CD4-positive, CD25-positive, alpha-beta regulatory T cell (primary cell): ENCODE measurements at regions not wholly inside any gene's neighbourhood (a gene's known extent, or its start where the extent isn't known, plus 50 kb on each side); places are given as distances from the start of the nearest gene placed in this dataset.
"Not testable (repeated sequence)": the region's sequence is repeated elsewhere in the genome, so short reads cannot be mapped to it uniquely, and the experiment has no call there.

Experiments used
- ATAC-seq, 2 donors: fragments of 150-1000 bp; cut with Tn5 transposase; one replicate each; pipeline ENCODE4 v1.10.0; 2021; ENCODE audit warnings: low read depth in 2 of 2, moderate number of reproducible peaks in 2 of 2, moderate library complexity in 1 of 2
- DNase-seq, 3 donors: peaks; one replicate each; pipeline versions ENCODE4 v3.0.0 to v3.0.0-alpha.2; 2012 to 2022; ENCODE audit warnings: mixed read lengths in 1 of 3
- H3K27ac ChIP-seq: one replicate; pipeline ENCODE4 v1.7.0; 2013; ENCODE audit warnings: mild to moderate bottlenecking, low read length; ENCODE audit not compliant: insufficient read depth, poor library complexity, severe bottlenecking
- H3K27me3 ChIP-seq: one replicate; pipeline ENCODE4 v1.7.0; 2013; ENCODE audit warnings: low read length; ENCODE audit not compliant: control insufficient read depth, insufficient read depth
- H3K36me3 ChIP-seq: one replicate; pipeline ENCODE4 v1.7.0; 2013; ENCODE audit warnings: mild to moderate bottlenecking, low read length, moderate library complexity; ENCODE audit not compliant: control insufficient read depth, insufficient read depth
- H3K4me1 ChIP-seq: 2 replicates; pipeline ENCODE4 v1.7.0; 2013; ENCODE audit warnings: mild to moderate bottlenecking, low read length; ENCODE audit not compliant: insufficient read depth, control insufficient read depth, poor library complexity, severe bottlenecking
- H3K4me3 ChIP-seq: one replicate; pipeline ENCODE4 v1.7.0; 2013; ENCODE audit warnings: low read depth, mild to moderate bottlenecking, low read length, moderate library complexity
- H3K9me3 ChIP-seq, 2 experiments: 1 replicate in 1 of 2; 2 replicates in 1 of 2; pipeline ENCODE4 v1.7.0; 2013; ENCODE audit warnings: low read length in 2 of 2, mild to moderate bottlenecking in 1 of 2, moderate library complexity in 1 of 2; ENCODE audit not compliant: control insufficient read depth in 2 of 2
- H3K27ac Mint-ChIP-seq, 3 donors: one replicate each; pipeline ENCODE4 v1.8.0; 2020 to 2022; ENCODE audit warnings: mild to moderate bottlenecking in 3 of 3, mixed read lengths in 3 of 3, moderate library complexity in 2 of 3
- H3K27me3 Mint-ChIP-seq: one replicate; pipeline ENCODE4 v1.8.0; 2022; ENCODE audit warnings: mild to moderate bottlenecking, mixed read lengths
- H3K36me3 Mint-ChIP-seq: one replicate; pipeline ENCODE4 v1.8.0; 2020; ENCODE audit warnings: mixed read lengths
- H3K4me1 Mint-ChIP-seq, 4 donors: one replicate each; pipeline ENCODE4 v1.8.0; 2020 to 2022; ENCODE audit warnings: mixed read lengths in 4 of 4, mild to moderate bottlenecking in 1 of 4
- H3K4me3 Mint-ChIP-seq, 4 donors: one replicate each; pipeline ENCODE4 v1.8.0; 2020 to 2022; ENCODE audit warnings: mild to moderate bottlenecking in 4 of 4, mixed read lengths in 4 of 4, moderate library complexity in 3 of 4
- H3K9me3 Mint-ChIP-seq, 7 donors: one replicate each; pipeline ENCODE4 v1.8.0; 2020 to 2022; ENCODE audit warnings: mixed read lengths in 7 of 7, mild to moderate bottlenecking in 3 of 7, moderate library complexity in 2 of 7

DNA sequence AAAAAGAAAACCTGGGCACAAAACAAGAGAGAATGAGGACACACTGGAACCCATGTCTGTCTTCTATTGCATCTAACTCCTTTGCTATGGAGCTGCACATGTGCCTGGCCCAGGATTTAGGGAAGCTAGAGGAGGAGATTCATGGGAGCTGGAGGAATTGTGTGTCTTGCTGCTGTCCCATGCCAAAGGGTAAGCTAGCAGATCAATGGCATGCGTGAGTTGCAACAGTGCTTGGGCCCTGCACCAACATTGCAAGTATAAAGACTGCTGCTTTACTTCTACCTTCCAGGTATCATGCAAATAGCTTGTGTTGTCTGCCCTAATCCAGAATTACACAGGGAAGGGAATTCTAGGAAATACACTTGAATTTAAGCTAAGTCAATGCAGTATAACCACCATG, 196.4 kb upstream of the IGF1 start:
- Mint-ChIP-seq H3K27me3 (no peaks in the 10 kb centered on the region), H3K36me3 (no peaks in the 10 kb centered on the region), H3K9me3 (peaks cover 2 to 16% (median 6%) of the 10 kb centered on the region in 7 donors), H3K27ac (no peak overlapping the region), H3K4me1 (no peaks in the 10 kb centered on the region), H3K4me3 (no peak overlapping the region)
- no peak overlapping the region for H3K4me3 ChIP-seq
- DNase-seq (no peak), ATAC-seq (no peak)
- H3K4me1 ChIP-seq: no peaks in the 10 kb centered on the region
- no peaks in the 10 kb centered on the region for H3K27me3 ChIP-seq
- peaks cover 2 to 6% of the 10 kb centered on the region in 2 experiments for H3K9me3 ChIP-seq
- no peaks in the 10 kb centered on the region for H3K36me3 ChIP-seq
- H3K27ac ChIP-seq: no peak overlapping the region

DNA sequence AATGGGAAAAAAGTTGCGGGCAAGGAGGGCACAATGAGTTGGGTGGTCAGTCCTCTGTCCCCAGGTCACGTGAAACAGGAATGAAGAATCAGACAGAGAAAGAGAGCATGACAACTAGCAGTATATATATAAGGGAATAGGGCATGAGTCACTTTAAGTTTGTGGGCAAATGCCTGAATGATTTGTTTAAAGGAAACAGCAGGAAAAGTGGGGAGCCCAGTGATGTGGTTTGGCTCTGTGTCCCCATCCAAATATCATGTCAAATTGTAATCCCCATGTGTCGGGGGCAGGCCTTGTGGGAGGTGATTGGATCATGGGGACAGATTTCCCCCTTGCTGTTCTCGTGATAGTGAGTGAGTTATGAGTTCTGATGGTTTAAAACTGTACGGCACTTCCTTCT, 195.3 kb upstream of the IGF1 start:
- no peak for ATAC-seq
- H3K9me3 Mint-ChIP-seq: peaks cover 2 to 18% (median 10%) of the 10 kb centered on the region in 7 donors

DNA sequence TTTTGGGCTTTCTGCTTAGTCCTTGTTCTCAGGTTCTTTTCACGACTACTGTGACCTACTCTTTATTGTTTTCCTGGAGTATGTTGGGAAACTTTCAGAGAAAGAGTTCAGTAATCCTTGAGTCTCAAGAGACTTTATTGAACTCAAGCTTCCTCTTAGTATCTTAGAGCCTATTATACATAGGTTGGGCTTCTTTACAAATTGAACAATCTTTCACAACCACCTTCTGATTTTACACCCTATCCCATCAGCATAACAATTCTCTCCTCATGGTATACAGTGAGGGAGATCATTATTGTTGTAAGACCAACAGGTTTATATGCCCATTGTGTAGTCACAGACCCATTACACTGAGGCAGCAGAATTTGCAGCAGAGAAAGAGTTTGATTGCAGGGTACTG, 193.2 kb upstream of the IGF1 start:
- no peak overlapping the region for H3K4me3 Mint-ChIP-seq
- H3K27me3 Mint-ChIP-seq: no peaks in the 10 kb centered on the region
- DNase-seq (no peak), ATAC-seq (no peak)
- H3K9me3 Mint-ChIP-seq: peaks cover 2 to 19% (median 11%) of the 10 kb centered on the region in 7 donors
- H3K4me1 ChIP-seq: no peaks in the 10 kb centered on the region
- no peak overlapping the region for H3K27ac Mint-ChIP-seq
- H3K4me1 Mint-ChIP-seq: no peaks in the 10 kb centered on the region
- no peak overlapping the region for H3K27ac ChIP-seq
- no peaks in the 10 kb centered on the region for H3K36me3 Mint-ChIP-seq
- peaks cover 2 to 6% of the 10 kb centered on the region in 2 experiments for H3K9me3 ChIP-seq
- no peaks in the 10 kb centered on the region for H3K36me3 ChIP-seq
- no peak overlapping the region for H3K4me3 ChIP-seq
- H3K27me3 ChIP-seq: no peaks in the 10 kb centered on the region

More for the DNA sequence above, 195.3 kb upstream of the IGF1 start:
- Mint-ChIP-seq H3K36me3 (no peaks in the 10 kb centered on the region), H3K27me3 (no peaks in the 10 kb centered on the region), H3K27ac (no peak overlapping the region), H3K4me1 (no peaks in the 10 kb centered on the region), H3K4me3 (no peak overlapping the region)
- H3K4me1 ChIP-seq: no peaks in the 10 kb centered on the region
- peaks cover 2 to 6% of the 10 kb centered on the region in 2 experiments for H3K9me3 ChIP-seq
- no peak overlapping the region for H3K27ac ChIP-seq
- no peak for DNase-seq
- H3K4me3 ChIP-seq: no peak overlapping the region
- no peaks in the 10 kb centered on the region for H3K36me3 ChIP-seq
- H3K27me3 ChIP-seq: no peaks in the 10 kb centered on the region

DNA sequence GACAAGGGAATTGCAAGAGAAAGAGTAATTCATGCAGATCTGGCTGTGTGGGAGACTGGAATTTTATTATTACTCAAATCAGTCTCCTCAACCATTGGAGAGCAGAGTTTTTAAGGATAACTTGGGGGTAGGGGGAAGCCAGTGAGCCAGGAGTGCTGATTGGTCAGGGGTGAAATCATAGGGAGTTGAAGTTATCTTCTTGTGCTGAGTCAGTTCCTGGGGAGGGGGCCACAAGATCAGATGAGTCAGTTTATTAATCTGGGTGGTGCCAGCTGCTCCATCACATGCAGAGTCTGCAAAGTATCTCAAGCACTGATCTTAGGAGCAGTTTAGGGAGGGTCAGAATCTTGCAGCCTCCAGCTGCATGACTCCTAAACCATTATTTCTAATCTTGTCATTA, 191.8 kb upstream of the IGF1 start:
- H3K4me1 Mint-ChIP-seq, H3K27me3 ChIP-seq, H3K36me3 Mint-ChIP-seq, ATAC-seq, H3K27me3 Mint-ChIP-seq, H3K27ac ChIP-seq, DNase-seq, H3K9me3 ChIP-seq, H3K4me3 Mint-ChIP-seq, H3K4me3 ChIP-seq, H3K36me3 ChIP-seq, H3K27ac Mint-ChIP-seq, H3K4me1 ChIP-seq: not testable (repeated sequence)
- H3K9me3 Mint-ChIP-seq: peaks cover 0 to 17% (median 14%) of the 10 kb centered on the region in 7 donors

DNA sequence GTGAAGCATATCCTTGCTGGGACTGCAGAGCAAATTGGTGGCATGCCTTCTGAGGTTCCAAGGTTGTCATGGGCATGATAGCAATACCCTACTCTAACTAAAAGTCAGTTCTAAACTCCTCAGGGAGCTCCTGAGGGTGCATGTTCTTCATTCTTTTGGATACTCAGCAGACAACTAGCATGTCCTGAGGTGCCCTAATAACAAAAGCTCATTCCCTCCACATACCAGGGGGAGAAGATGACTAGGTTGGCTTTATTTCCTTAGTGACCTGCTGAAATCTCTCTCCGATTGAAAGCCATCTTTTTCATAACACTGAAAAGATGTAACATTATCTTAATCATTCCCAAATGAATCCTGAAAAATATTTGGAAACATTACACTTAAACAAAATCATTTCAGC, 188.7 kb upstream of the IGF1 start:
- Histone ChIP-seq H3K36me3 (no peaks in the 10 kb centered on the region), H3K4me1 (no peaks in the 10 kb centered on the region), H3K9me3 (peaks cover under 1 to 2% of the 10 kb centered on the region in 2 experiments), H3K27me3 (no peaks in the 10 kb centered on the region), H3K4me3 (no peak overlapping the region), H3K27ac (no peak overlapping the region)
- Mint-ChIP-seq H3K27me3 (peaks cover 5% of the 10 kb centered on the region), H3K4me1 (no peaks in the 10 kb centered on the region), H3K4me3 (no peak overlapping the region), H3K27ac (no peak overlapping the region), H3K9me3 (peaks cover 0 to 14% (median 8%) of the 10 kb centered on the region in 7 donors), H3K36me3 (no peaks in the 10 kb centered on the region)
- ATAC-seq (no peak), DNase-seq (no peak)

DNA sequence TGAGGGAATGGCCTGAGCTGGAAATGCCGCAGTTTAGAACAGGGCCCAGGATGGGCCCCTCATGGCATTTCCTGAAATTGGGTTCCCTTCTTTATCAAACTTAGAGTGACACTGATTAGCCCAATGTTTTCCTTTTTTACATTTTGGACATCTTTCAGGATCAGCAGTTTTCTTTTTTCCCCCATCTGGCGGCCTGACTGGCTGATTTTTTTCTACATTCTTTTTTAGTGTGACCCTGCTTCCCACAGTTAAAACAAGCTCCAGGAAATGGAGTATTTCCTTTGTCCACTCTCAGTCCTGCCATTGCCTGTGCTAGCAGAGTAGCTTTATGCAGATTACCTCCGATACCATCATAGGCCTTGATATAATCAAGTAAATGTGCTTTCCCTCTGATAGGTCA, 185.8 kb upstream of the IGF1 start:
- H3K4me3 ChIP-seq, H3K27ac ChIP-seq, H3K36me3 ChIP-seq, DNase-seq, H3K36me3 Mint-ChIP-seq, H3K9me3 ChIP-seq, ATAC-seq, H3K27me3 Mint-ChIP-seq, H3K4me3 Mint-ChIP-seq, H3K4me1 ChIP-seq, H3K27me3 ChIP-seq, H3K27ac Mint-ChIP-seq, H3K4me1 Mint-ChIP-seq: not testable (repeated sequence)
- peaks cover 0 to 17% (median 9%) of the 10 kb centered on the region in 7 donors for H3K9me3 Mint-ChIP-seq

DNA sequence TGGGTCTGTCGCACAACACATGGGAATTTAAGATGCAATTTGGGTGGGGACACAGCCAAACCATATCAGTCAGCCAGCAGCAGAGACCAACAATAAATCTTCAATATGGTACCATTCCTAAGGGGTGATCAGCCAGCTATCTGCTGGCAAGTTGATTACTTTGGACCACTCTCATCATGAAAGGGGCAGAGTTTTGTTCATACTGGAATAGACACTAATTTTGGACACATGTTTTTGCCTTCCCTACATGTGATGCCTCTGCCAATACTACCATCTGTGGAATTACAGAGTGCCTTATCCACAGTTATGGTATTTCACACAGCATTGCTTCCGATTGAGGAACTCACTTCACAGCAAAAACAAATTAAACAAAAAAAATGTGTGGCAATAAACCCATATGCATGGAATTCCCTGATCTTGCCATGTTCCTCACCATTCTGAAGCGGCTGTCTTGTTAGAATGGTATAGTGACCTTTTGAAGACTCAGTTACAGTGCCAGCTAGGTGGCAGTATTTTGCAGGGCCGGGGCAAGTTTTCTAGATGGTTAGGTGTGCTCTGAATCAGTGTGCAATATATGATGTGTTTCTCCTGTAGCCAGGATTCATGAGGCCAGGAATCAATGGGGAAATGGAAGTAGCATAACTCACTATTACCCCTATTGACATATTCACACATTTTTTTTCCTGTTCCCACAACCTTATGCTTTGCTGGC, 179.0 kb upstream of the IGF1 start:
- Histone ChIP-seq H3K27me3 (no peaks in the 10 kb centered on the region), H3K4me1 (no peaks in the 10 kb centered on the region), H3K27ac (no peak overlapping the region), H3K36me3 (no peaks in the 10 kb centered on the region), H3K9me3 (peaks cover 0 to 5% of the 10 kb centered on the region in 2 experiments), H3K4me3 (no peak overlapping the region)
- H3K36me3 Mint-ChIP-seq: no peaks in the 10 kb centered on the region
- H3K9me3 Mint-ChIP-seq: peaks cover 0 to 40% (median 8%) of the 10 kb centered on the region in 7 donors
- H3K4me3 Mint-ChIP-seq: no peak overlapping the region
- DNase-seq (no peak), ATAC-seq (no peak)
- H3K27me3 Mint-ChIP-seq: no peaks in the 10 kb centered on the region
- no peaks in the 10 kb centered on the region for H3K4me1 Mint-ChIP-seq
- H3K27ac Mint-ChIP-seq: no peak overlapping the region

DNA sequence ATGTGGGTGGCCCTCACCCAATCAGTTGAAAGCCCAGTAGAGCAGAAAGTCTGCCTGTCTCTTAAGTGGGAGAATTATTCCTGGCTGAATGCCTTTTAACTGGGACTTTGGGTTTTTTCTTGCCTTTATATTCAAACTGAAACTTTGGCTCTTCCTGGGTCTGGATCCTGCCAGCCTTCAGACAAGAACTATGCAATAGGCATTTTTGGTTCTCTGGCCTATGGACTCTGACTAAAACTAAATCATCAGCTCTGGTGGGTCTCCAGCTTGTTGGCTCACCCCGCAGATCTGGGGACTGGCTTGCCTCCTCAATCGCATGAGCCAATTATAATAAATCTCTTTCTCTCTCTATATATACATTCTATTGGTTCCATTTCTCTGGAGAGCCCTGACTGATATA, 173.0 kb upstream of the IGF1 start:
- H3K4me3 ChIP-seq: no peak overlapping the region

More for the DNA sequence above, 173.0 kb upstream of the IGF1 start:
- ATAC-seq (no peak), DNase-seq (no peak)
- Histone ChIP-seq H3K9me3 (peaks cover 0 to 5% of the 10 kb centered on the region in 2 experiments), H3K27me3 (no peaks in the 10 kb centered on the region), H3K4me1 (no peaks in the 10 kb centered on the region), H3K27ac (no peak overlapping the region), H3K36me3 (no peaks in the 10 kb centered on the region)
- Mint-ChIP-seq H3K4me1 (no peaks in the 10 kb centered on the region), H3K4me3 (no peak overlapping the region), H3K9me3 (peaks cover 0 to 7% (median 2%) of the 10 kb centered on the region in 7 donors), H3K27ac (no peak overlapping the region), H3K27me3 (no peaks in the 10 kb centered on the region), H3K36me3 (no peaks in the 10 kb centered on the region)
